Right ventricle myocardium superior (tissue), 1 donor: ENCODE measurements at regions not wholly inside any gene's neighbourhood (a gene's known extent, or its start where the extent isn't known, plus 50 kb on each side); places are given as distances from the start of the nearest gene placed in this dataset.

Source experiments
- ATAC-seq: fragments of 200-7000 bp; cut with Tn5 transposase; one replicate; pipeline ENCODE4 v1.9.1; 2020; ENCODE audit warnings: mild to moderate bottlenecking; ENCODE audit not compliant: poor library complexity
- DNase-seq: peaks from one replicate; pipeline ENCODE4 v3.0.0-alpha.2; 2020
- intact Hi-C: fragments of 100-400 bp; cut with DNase I; formaldehyde crosslinking; loops from one replicate; pipeline ENCODE4 v1.11.2; 2022
- donor health status: DM: no; HTN: yes; CAD: no; lungs with severe emphysema.

DNA sequence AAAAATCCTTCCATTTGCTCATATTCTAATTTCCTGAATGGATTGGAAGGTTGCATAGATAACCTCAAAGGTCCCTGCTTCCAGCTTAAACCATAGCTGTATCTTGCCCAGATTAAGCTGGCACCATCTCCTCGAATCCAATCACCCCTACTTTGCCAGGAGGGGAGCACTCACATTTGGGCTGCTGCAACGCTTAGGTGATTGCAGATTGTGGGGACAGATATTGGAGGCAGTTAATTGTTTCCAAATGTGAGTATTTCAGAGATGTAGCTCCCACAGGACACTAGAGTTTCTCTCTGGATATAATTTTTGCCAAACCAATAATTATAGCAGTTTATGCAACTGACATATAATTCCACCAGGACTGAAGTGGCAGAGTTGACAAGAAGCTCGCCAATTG is 53.5 kb upstream of the ACSL1 start:
- intact Hi-C loops = no loop called here
- DNase-seq (no peak), ATAC-seq (no peak)

- ATAC-seq (no peak), DNase-seq (no peak)
- intact Hi-C loops = no loop called here
These were observed 56.5 kb upstream of the ACSL1 start for GRCh38 chr4:184882276-184882675.

GRCh38 chr4:184883024-184883423 is 57.3 kb upstream of the ACSL1 start:
- intact Hi-C loops = no loop called here
- ATAC-seq (no peak), DNase-seq (no peak)

DNA sequence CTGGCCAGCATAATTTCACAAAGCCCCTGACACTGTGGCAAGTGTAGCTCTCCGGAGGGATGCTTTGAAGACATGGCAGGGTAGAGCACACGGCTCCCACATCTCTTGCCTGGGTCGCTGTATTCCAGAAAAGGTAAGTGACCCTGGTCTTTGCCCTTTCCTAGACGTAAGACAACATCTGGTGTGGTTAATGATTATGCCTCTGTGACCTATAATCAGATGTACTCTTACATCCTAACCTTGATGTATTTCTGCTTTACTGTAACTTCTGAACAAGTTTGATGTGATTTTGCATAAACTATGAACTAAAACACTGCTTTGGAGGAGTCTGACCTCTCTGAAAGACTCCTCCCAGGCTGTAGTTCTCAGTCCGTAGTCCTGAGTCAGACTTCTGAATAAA is 59.1 kb upstream of the ACSL1 start:
- ATAC-seq = no peak
- intact Hi-C loops = no loop called here

DNA sequence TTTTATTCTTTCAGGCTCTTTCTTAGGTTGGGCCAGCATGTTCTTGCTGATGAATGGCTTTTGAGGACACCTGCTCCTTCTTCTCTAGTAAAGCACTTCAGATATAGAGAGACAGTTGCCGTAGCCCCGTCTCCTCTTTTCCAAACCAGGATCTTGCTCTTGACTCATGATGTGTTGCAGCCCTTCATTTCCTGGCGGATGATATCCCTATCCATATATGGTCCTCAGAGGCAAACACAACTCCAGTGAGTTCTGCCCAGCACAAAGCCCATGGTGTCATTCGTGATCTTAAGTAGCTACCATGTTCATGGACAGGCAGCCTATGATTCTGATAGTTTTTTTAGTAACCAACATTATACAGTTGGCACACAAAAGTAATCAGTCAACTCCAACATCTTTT is 59.8 kb upstream of the ACSL1 start:
- intact Hi-C loops = no loop called here
- ATAC-seq = no peak
- DNase-seq = no peak

More for the DNA sequence above, 59.1 kb upstream of the ACSL1 start:
- DNase-seq = no peak

- intact Hi-C loops = no loop called here
- ATAC-seq (no peak), DNase-seq (no peak)
These were observed 61.6 kb upstream of the ACSL1 start for GRCh38 chr4:184887333-184887732.

DNA sequence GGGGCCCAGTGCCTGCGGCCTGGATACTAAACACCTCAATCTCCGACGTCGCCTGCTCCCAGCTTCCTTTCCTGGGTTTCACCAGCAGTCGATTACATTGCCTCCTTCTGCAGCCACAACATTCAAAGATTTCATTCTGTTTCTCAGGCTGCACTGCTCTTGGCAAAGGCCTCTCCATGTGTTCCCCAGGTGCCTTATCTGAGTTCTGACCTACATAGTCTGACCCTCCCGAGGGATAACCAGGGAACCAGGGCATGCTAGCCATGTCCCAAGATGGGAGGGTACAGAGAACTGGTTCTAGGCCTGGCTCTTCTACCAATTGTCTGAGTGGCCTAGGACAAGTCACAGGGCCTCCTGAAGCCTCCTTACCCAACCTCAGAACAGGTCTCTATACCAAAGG is 62.2 kb upstream of the ACSL1 start:
- no peak for DNase-seq
- intact Hi-C loops = no loop called here
- no peak for ATAC-seq

GRCh38 chr4:184889666-184890335 is 64.0 kb upstream of the ACSL1 start:
- intact Hi-C loops = no loop called here
- ATAC-seq (no peak), DNase-seq (no peak)

DNA sequence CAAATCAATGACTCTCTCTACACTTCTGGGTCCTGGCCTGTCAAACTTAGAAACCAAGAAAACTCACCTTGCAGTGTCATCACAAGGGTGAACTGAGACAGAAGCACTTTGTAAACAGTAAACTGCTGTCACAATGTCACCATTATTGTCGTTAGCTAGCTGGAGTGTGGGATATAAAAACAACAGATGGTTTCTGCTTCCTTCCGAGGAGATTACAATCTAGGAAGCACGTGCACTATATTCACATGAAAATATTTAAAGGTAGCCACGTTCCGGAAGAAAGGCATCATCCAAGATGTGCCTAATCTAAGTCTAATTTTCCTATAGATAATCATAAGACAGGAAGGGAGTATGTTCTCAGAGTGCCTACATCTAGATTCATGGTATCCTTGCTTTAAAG is 64.7 kb upstream of the ACSL1 start:
- intact Hi-C loops = no loop called here
- no peak for DNase-seq

GRCh38 chr4:184891816-184892397 is 66.1 kb upstream of the ACSL1 start:
- intact Hi-C loops = no loop called here

More for the DNA sequence above, 64.7 kb upstream of the ACSL1 start:
- ATAC-seq = no peak

DNA sequence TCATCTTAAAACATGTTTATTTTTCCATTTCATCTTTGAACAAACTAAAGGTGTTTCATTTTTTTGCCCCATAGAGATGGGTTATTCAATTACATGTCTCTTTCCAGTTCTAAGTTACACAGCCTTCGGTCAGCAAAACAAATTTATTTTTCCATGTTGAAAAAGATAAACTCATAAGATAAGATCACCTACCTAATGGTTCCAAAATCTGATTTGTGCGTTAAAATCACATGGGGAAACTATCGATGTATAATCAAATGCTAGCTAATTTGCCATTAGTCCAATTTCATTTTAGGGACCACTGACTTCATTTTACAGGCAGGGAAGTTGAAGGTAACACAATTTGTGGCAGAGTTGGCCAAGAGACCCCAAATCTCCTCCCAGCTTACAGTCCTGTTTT is 67.2 kb upstream of the ACSL1 start:
- DNase-seq = no peak
- intact Hi-C loops = no loop called here
- no peak for ATAC-seq

More at GRCh38 chr4:184891816-184892397, 66.1 kb upstream of the ACSL1 start:
- DNase-seq = no peak
- ATAC-seq = no peak

DNA sequence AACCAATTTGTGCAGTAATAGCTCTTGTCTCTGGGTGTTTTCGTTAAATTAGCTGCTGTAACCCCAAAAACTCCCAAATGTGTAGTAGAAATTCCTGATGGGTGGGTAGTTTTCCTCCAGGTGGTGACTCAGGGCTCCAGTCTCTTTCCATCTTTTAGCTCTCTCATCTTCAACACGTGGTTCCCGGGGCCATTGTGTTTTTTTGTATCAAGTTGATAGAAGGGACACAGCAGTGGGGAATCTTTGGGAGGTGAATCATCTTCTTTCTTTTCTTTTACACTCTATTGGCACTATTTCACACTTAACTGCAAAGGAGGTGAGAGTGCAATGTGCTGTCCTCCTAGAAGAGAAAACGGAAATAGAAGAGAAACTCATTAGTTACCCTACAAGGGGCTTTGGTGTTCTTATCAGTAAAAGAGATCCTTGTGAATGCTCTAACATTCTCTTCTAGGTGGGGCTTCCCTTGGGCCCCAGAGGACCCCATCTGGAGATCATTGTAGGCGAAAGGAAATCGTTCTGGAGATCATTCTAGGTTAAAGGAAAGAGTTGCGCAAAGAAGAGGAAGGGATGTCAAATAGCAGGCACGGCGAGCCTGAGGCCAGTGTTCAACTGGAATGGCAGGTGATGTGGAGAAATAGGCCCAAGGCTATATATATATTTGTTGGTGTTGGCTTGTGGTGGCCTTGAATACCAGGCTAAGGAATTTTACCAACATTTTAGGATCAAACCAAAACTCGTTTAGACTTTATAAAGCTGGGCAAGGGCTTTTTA is 68.2 kb upstream of the ACSL1 start:
- ATAC-seq (no peak), DNase-seq (no peak)
- intact Hi-C loops = no loop called here

DNA sequence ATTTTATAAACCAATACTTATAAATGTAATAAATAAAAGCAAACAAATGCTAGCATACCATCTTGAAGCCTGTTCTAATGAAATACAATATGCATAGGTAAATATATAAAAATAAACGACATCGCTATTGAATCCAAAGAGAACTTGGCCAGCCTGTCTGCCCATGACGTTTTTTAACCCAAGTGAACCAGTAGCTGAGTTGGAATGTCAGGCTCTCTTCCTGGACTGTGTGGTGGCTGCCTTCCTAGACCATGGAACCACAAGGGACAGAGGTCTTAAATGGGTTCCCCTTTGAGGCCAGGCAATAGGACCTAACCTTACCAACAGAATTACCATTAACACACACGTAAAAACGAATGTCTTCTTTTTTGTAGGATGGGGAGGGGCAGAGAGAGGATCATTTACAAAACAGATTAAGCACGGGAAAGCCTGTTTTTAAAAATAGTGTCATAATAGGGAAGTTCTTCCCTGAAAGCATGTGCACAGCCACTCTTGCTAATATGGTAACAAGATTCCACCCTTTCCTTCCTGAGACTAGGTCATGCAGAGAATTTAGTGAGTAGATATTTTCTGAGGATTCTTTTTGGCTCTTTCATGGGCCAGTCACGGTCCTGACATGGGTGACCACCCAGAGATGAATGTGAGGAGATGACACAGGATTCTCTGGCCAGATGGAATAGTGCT is 69.4 kb upstream of the ACSL1 start:
- ATAC-seq (peak; percentile 35), DNase-seq (no peak)
- intact Hi-C loops = no loop called here

GRCh38 chr4:184896868-184897715 is 71.3 kb upstream of the ACSL1 start:
- DNase-seq = no peak
- ATAC-seq = peak; percentile 44
- intact Hi-C loops = no loop called here

DNA sequence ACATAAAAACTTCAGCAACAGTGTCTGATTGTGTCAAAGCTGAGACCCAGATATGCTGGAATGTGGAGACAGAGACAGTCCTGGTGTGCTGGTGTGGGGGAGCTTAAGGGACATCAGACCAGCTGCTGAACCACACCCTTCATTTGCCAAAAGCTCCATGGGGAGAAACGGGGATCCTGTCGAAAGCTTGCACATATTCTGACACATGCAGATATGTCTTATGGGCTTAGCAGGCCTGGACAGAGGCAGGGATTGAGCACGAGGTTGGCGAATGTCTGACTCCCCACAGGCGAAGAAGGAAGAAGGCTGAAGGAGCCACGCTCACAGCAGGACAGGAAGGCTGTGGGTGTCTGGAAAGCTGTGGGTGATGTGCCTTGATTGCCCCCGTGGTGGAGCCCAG is 72.1 kb upstream of the ACSL1 start:
- ATAC-seq = no peak
- no peak for DNase-seq
- intact Hi-C loops = no loop called here

- ATAC-seq (no peak), DNase-seq (no peak)
- intact Hi-C loops = no loop called here
These were observed 73.0 kb upstream of the ACSL1 start for GRCh38 chr4:184898793-184899192.

- ATAC-seq = peak; percentile 72
- intact Hi-C loops = no loop called here
- DNase-seq = peak; percentile 71
These were observed 73.7 kb upstream of the ACSL1 start for GRCh38 chr4:184899261-184900134.

GRCh38 chr4:184900184-184900583 is 74.4 kb upstream of the ACSL1 start:
- ATAC-seq (no peak), DNase-seq (no peak)
- intact Hi-C loops = no loop called here
